Forelimb muscle (tissue), 1 donor: ENCODE measurements at regions not wholly inside any gene's neighbourhood (a gene's known extent, or its start where the extent isn't known, plus 50 kb on each side); places are given as distances from the start of the nearest gene placed in this dataset.

Experiments used
- DNase-seq: peaks from one replicate; pipeline ENCODE4 v3.0.0-alpha.2; 2013; ENCODE audit warnings: low read depth

GRCh38 chr3:146655333-146655996 is 50.3 kb upstream of the PLSCR5 start:
- DNase-seq = no peak
